ENCODE measurements at regions not wholly inside any gene's neighbourhood (a gene's known extent, or its start where the extent isn't known, plus 50 kb on each side); places are given as distances from the start of the nearest gene placed in this dataset.
"Not testable (repeated sequence)": the region's sequence is repeated elsewhere in the genome, so short reads cannot be mapped to it uniquely, and the experiment has no call there.

- no peak for DNase-seq (ENCODE audit: low spot score in 2 of 2)
Measured at GRCh38 chr22:48068323-48068885, 1306.0 kb downstream of the TBC1D22A start.

GRCh38 chr22:48065892-48066291 lies 1303.4 kb downstream of the TBC1D22A start:
- TF ChIP-seq CTCF (IDR thresholded peaks at IDR 0.05) (no peak), EP300 (IDR thresholded peaks at IDR 0.05) (no peak), POLR2A (IDR thresholded peaks at IDR 0.05) (no peak)
- Histone ChIP-seq H3K4me3 (no peak overlapping the region), H3K36me3 (no peaks in the 10 kb centered on the region), H3K9me3 (peaks cover 0 to 19% (median 0%) of the 10 kb centered on the region in 4 donors), H3K27ac (no peak overlapping the region), H3K4me1 (no peaks in the 10 kb centered on the region), H3K27me3 (no peaks in the 10 kb centered on the region)
- 86 to 90% methylated on average over 7 of the region's 7 CpGs for WGBS, 2 donors
- DNase-seq (ENCODE audit: low spot score in 2 of 2): no peak

More at GRCh38 chr22:48068323-48068885, 1306.0 kb downstream of the TBC1D22A start:
- no peaks in the 10 kb centered on the region for H3K36me3 ChIP-seq
- no peak overlapping the region for H3K4me3 ChIP-seq
- H3K27me3 ChIP-seq: no peaks in the 10 kb centered on the region
- peaks cover 0 to 19% (median 0%) of the 10 kb centered on the region in 4 donors for H3K9me3 ChIP-seq
- no peaks in the 10 kb centered on the region for H3K4me1 ChIP-seq
- no peak overlapping the region for H3K27ac ChIP-seq
- WGBS, 2 donors: 86% methylated on average over 18 of the region's 18 CpGs
- TF ChIP-seq EP300 (IDR thresholded peaks at IDR 0.05) (no peak), POLR2A (IDR thresholded peaks at IDR 0.05) (no peak), CTCF (IDR thresholded peaks at IDR 0.05) (no peak)

GRCh38 chr22:48061726-48062125 lies 1299.3 kb downstream of the TBC1D22A start:
- Histone ChIP-seq H3K9me3 (peaks cover 0 to 9% (median 0%) of the 10 kb centered on the region in 4 donors), H3K4me3 (no peak overlapping the region), H3K27ac (no peak overlapping the region), H3K36me3 (no peaks in the 10 kb centered on the region), H3K27me3 (no peaks in the 10 kb centered on the region), H3K4me1 (no peaks in the 10 kb centered on the region)
- TF ChIP-seq CTCF (IDR thresholded peaks at IDR 0.05) (no peak), POLR2A (IDR thresholded peaks at IDR 0.05) (no peak), EP300 (IDR thresholded peaks at IDR 0.05) (no peak)
- no peak for DNase-seq (ENCODE audit: low spot score in 2 of 2)
- 55 to 64% methylated on average over 4 of the region's 4 CpGs for WGBS, 2 donors

- Histone ChIP-seq H3K27ac (no peak overlapping the region), H3K36me3 (no peaks in the 10 kb centered on the region), H3K27me3 (no peaks in the 10 kb centered on the region), H3K4me1 (no peaks in the 10 kb centered on the region), H3K9me3 (peaks cover 0 to 9% (median 0%) of the 10 kb centered on the region in 4 donors), H3K4me3 (no peak overlapping the region)
- no peak for DNase-seq (ENCODE audit: low spot score in 2 of 2)
- TF ChIP-seq POLR2A (IDR thresholded peaks at IDR 0.05) (no peak), CTCF (IDR thresholded peaks at IDR 0.05) (no peak), EP300 (IDR thresholded peaks at IDR 0.05) (no peak)
- WGBS, 2 donors: 70 to 80% methylated on average over 7 of the region's 7 CpGs
Measured at GRCh38 chr22:48060266-48060665, 1297.8 kb downstream of the TBC1D22A start.

GRCh38 chr22:48059521-48059920 lies 1297.1 kb downstream of the TBC1D22A start:
- not testable (repeated sequence) for H3K4me1 ChIP-seq; H3K9me3 ChIP-seq; H3K27ac ChIP-seq; H3K4me3 ChIP-seq; H3K27me3 ChIP-seq; H3K36me3 ChIP-seq; DNase-seq (ENCODE audit: low spot score in 2 of 2)
- 91 to 97% methylated on average over 4 of the region's 4 CpGs for WGBS, 2 donors

Measured in tibial nerve (tissue), 4 donors.